HEK293 (cell line): ENCODE measurements at regions not wholly inside any gene's neighbourhood (a gene's known extent, or its start where the extent isn't known, plus 50 kb on each side); places are given as distances from the start of the nearest gene placed in this dataset.

Source experiments
- CTCF ChIA-PET: fragments of 350-600 bp; formaldehyde crosslinking; extraction: SDS; loops from one replicate; lab custom pipeline; 2021; ENCODE audit warnings: antibody characterized with exemption; lab: Yijun Ruan, JAX
- POLR2A ChIA-PET: fragments of 300-600 bp; formaldehyde crosslinking; extraction: SDS; loops from one replicate; lab custom pipeline; 2020; ENCODE audit warnings: antibody characterized with exemption, inconsistent platforms; lab: Yijun Ruan, JAX
- H3K27ac ChIP-seq: fragments of 200-500 bp; sonication (Bioruptor generic); 2 replicates; pipeline ENCODE4 v1.5.1; 2014; ENCODE audit warnings: low read depth, low read length, control low read depth, inconsistent platforms; ENCODE audit errors: extremely low read depth
- H3K36me3 ChIP-seq, 2 experiments: fragments of 200-500 bp in 1 of 2; sonication (Bioruptor generic) in 1 of 2; 1 replicate in 1 of 2; 2 replicates in 1 of 2; pipeline ENCODE4 v1.5.1; 2014 to 2017; ENCODE audit warnings: inconsistent platforms in 2 of 2, low read length in 2 of 2; ENCODE audit not compliant: control insufficient read depth in 2 of 2, insufficient read depth in 1 of 2
- H3K4me1 ChIP-seq: fragments of 200-500 bp; sonication (Bioruptor generic); 2 replicates; pipeline ENCODE4 v1.5.1; 2014; ENCODE audit warnings: mild to moderate bottlenecking, low read length, inconsistent platforms; ENCODE audit not compliant: control insufficient read depth, insufficient read depth
- H3K4me3 ChIP-seq: 2 replicates; pipeline ENCODE4 v1.5.1; 2011; ENCODE audit warnings: low read depth, mild to moderate bottlenecking, control low read depth, low read length, moderate library complexity
- H3K9me3 ChIP-seq: fragments of 200-500 bp; sonication (Bioruptor generic); 2 replicates; pipeline ENCODE4 v1.5.1; 2014; ENCODE audit warnings: low read depth, low read length, inconsistent platforms; ENCODE audit not compliant: control insufficient read depth, insufficient read depth
- ATF2 ChIP-seq: fragments of 450-650 bp; formaldehyde crosslinking; IDR thresholded peaks from 2 replicates; pipeline ENCODE4 v1.5.1; 2016; ENCODE audit warnings: missing biosample characterization, missing genetic modification characterization, low read depth
- HOXC10 ChIP-seq: sonication (generic); formaldehyde crosslinking; IDR thresholded peaks from 2 replicates; pipeline ENCODE4 v1.8.1; 2023; ENCODE audit warnings: mild to moderate bottlenecking, missing genetic modification reagents
- HOXD13 ChIP-seq: sonication (generic); formaldehyde crosslinking; IDR thresholded peaks from 2 replicates; pipeline ENCODE4 v1.8.0; 2022; ENCODE audit warnings: missing genetic modification reagents, borderline replicate concordance
- KLF10 ChIP-seq: fragments of 450-650 bp; IDR thresholded peaks from 2 replicates; pipeline ENCODE4 v1.5.1; 2018; ENCODE audit warnings: missing biosample characterization, mild to moderate bottlenecking, missing genetic modification characterization
- KLF16 ChIP-seq: fragments of 450-650 bp; formaldehyde crosslinking; IDR thresholded peaks from 2 replicates; pipeline ENCODE4 v1.5.1; 2017; ENCODE audit warnings: missing biosample characterization, missing genetic modification characterization
- KLF7 ChIP-seq: fragments of 450-650 bp; formaldehyde crosslinking; IDR thresholded peaks from 2 replicates; pipeline ENCODE4 v1.5.1; 2016; ENCODE audit warnings: missing biosample characterization, missing genetic modification characterization, borderline replicate concordance
- MEIS1 ChIP-seq: sonication (generic); formaldehyde crosslinking; IDR thresholded peaks from 2 replicates; pipeline ENCODE4 v1.8.1; 2022; ENCODE audit warnings: missing genetic modification reagents, mild to moderate bottlenecking, borderline replicate concordance
- PBX3 ChIP-seq: sonication (generic); formaldehyde crosslinking; IDR thresholded peaks from 2 replicates; pipeline ENCODE4 v1.8.1; 2022; ENCODE audit warnings: mild to moderate bottlenecking, moderate library complexity, missing genetic modification reagents
- PRDM6 ChIP-seq: fragments of 450-650 bp; formaldehyde crosslinking; IDR thresholded peaks from 2 replicates; pipeline ENCODE4 v1.5.1; 2017; ENCODE audit warnings: missing biosample characterization, missing genetic modification characterization
- SP2 ChIP-seq: fragments of 450-650 bp; formaldehyde crosslinking; IDR thresholded peaks from 2 replicates; pipeline ENCODE4 v1.5.1; 2016; ENCODE audit warnings: missing biosample characterization, missing genetic modification characterization
- TSHZ1 ChIP-seq: fragments of 450-650 bp; formaldehyde crosslinking; IDR thresholded peaks from 2 replicates; pipeline ENCODE4 v1.5.1; 2016; ENCODE audit warnings: missing biosample characterization, missing genetic modification characterization, borderline replicate concordance
- ZBTB1 ChIP-seq: fragments of 450-650 bp; formaldehyde crosslinking; IDR thresholded peaks from 2 replicates; pipeline ENCODE4 v1.5.1; 2016; ENCODE audit warnings: missing biosample characterization, missing genetic modification characterization
- ZBTB21 ChIP-seq: fragments of 450-650 bp; formaldehyde crosslinking; IDR thresholded peaks from 2 replicates; pipeline ENCODE4 v1.5.1; 2017; ENCODE audit warnings: missing biosample characterization, missing genetic modification characterization
- ZBTB44 ChIP-seq: fragments of 450-650 bp; IDR thresholded peaks from 2 replicates; pipeline ENCODE4 v1.5.1; 2018; ENCODE audit warnings: missing biosample characterization, mild to moderate bottlenecking, missing genetic modification characterization
- ZEB2 ChIP-seq: fragments of 450-650 bp; formaldehyde crosslinking; IDR thresholded peaks from 2 replicates; pipeline ENCODE4 v1.5.1; 2016; ENCODE audit warnings: missing biosample characterization, missing genetic modification characterization
- ZNF132 ChIP-seq: fragments of 450-650 bp; formaldehyde crosslinking; IDR thresholded peaks from 2 replicates; pipeline ENCODE4 v1.5.1; 2017; ENCODE audit warnings: missing biosample characterization, missing genetic modification characterization, borderline replicate concordance
- ZNF157 ChIP-seq: fragments of 450-650 bp; formaldehyde crosslinking; IDR thresholded peaks from 2 replicates; pipeline ENCODE4 v1.5.1; 2016; ENCODE audit warnings: missing biosample characterization, missing genetic modification characterization
- ZNF16 ChIP-seq: fragments of 450-650 bp; formaldehyde crosslinking; IDR thresholded peaks from 2 replicates; pipeline ENCODE4 v1.5.1; 2016; ENCODE audit warnings: low read depth, missing biosample characterization, missing genetic modification characterization
- ZNF214 ChIP-seq: fragments of 450-650 bp; formaldehyde crosslinking; IDR thresholded peaks from 2 replicates; pipeline ENCODE4 v1.5.1; 2017; ENCODE audit warnings: missing biosample characterization, mild to moderate bottlenecking, missing genetic modification characterization, borderline replicate concordance
- ZNF239 ChIP-seq: fragments of 450-650 bp; formaldehyde crosslinking; IDR thresholded peaks from 2 replicates; pipeline ENCODE4 v1.5.1; 2016; ENCODE audit warnings: missing biosample characterization, missing genetic modification characterization
- ZNF530 ChIP-seq: fragments of 450-650 bp; formaldehyde crosslinking; IDR thresholded peaks from 2 replicates; pipeline ENCODE4 v1.5.1; 2016; ENCODE audit warnings: low read depth, missing biosample characterization, missing genetic modification characterization
- ZNF544 ChIP-seq: fragments of 450-650 bp; formaldehyde crosslinking; IDR thresholded peaks from 2 replicates; pipeline ENCODE4 v1.5.0; 2017; ENCODE audit warnings: missing biosample characterization, missing genetic modification characterization
- ZNF571 ChIP-seq: fragments of 450-650 bp; formaldehyde crosslinking; IDR thresholded peaks from 2 replicates; pipeline ENCODE4 v1.5.0; 2017; ENCODE audit warnings: missing biosample characterization, missing genetic modification characterization
- ZNF585B ChIP-seq: fragments of 450-650 bp; formaldehyde crosslinking; IDR thresholded peaks from 2 replicates; pipeline ENCODE4 v1.5.1; 2016; ENCODE audit warnings: missing biosample characterization, missing genetic modification characterization
- ZNF610 ChIP-seq: fragments of 450-650 bp; formaldehyde crosslinking; IDR thresholded peaks from 2 replicates; pipeline ENCODE4 v1.5.1; 2016; ENCODE audit warnings: missing biosample characterization, missing genetic modification characterization, borderline replicate concordance
- ZNF660 ChIP-seq: fragments of 450-650 bp; IDR thresholded peaks from 2 replicates; pipeline ENCODE4 v1.5.1; 2018; ENCODE audit warnings: missing biosample characterization, mild to moderate bottlenecking, missing genetic modification characterization
- ZNF707 ChIP-seq: fragments of 450-650 bp; formaldehyde crosslinking; IDR thresholded peaks from 2 replicates; pipeline ENCODE4 v1.5.1; 2016; ENCODE audit warnings: missing biosample characterization, missing genetic modification characterization
- ZNF792 ChIP-seq: fragments of 450-650 bp; formaldehyde crosslinking; IDR thresholded peaks from 2 replicates; pipeline ENCODE4 v1.5.1; 2016; ENCODE audit warnings: missing biosample characterization, missing genetic modification characterization

GRCh38 chr4:135015771-135016170 is 814.2 kb upstream of the PABPC4L start:
- POLR2A ChIA-PET = no interaction called here
- no peak for TF ChIP-seq TSHZ1 (tag by site-specific recombination)
- TF ChIP-seq ZBTB1 (tag by site-specific recombination) = no peak
- no peak for TF ChIP-seq ZNF544 (tag by site-specific recombination)
- TF ChIP-seq ZBTB21 (tag by site-specific recombination) = no peak
- TF ChIP-seq ZNF792 (tag by site-specific recombination) = no peak
- TF ChIP-seq PRDM6 (tag by site-specific recombination) = no peak
- no peak for TF ChIP-seq ZNF707 (tag by site-specific recombination)
- TF ChIP-seq ZNF132 = no peak
- TF ChIP-seq ZNF585B (tag by site-specific recombination) = no peak
- no peak for TF ChIP-seq ZNF214 (tag by site-specific recombination)
- TF ChIP-seq KLF10 (tag by site-specific recombination) = no peak
- no peak for TF ChIP-seq ZNF157 (tag by site-specific recombination)
- TF ChIP-seq ZNF610 (tag by site-specific recombination) = no peak
- no peak for TF ChIP-seq ZNF239 (tag by site-specific recombination)
- no peak for TF ChIP-seq ZNF660
- TF ChIP-seq MEIS1 (CRISPR knock-in tag) = no peak
- TF ChIP-seq ATF2 (tag by site-specific recombination) = no peak
- no peak for TF ChIP-seq ZEB2
- TF ChIP-seq, all 188 proteins: peak for 0
- Histone ChIP-seq H3K9me3 (no peaks in the 10 kb centered on the region), H3K36me3 (no peaks in the 10 kb centered on the region), H3K27ac (no peak overlapping the region), H3K4me3 (no peak overlapping the region), H3K4me1 (no peaks in the 10 kb centered on the region)
- CTCF ChIA-PET = no interaction called here

GRCh38 chr4:135007400-135007799 is 805.8 kb upstream of the PABPC4L start:
- POLR2A ChIA-PET = no interaction called here
- CTCF ChIA-PET = no interaction called here
- H3K27ac ChIP-seq = no peak overlapping the region
- TF ChIP-seq ZNF571 (no peak), ZNF610 (tag by site-specific recombination) (no peak), PBX3 (no peak), HOXC10 (CRISPR knock-in tag) (no peak), ZBTB44 (tag by site-specific recombination) (no peak), KLF16 (tag by site-specific recombination) (no peak), SP2 (tag by site-specific recombination) (no peak), KLF7 (no peak), ZNF16 (tag by site-specific recombination) (no peak), ZNF530 (no peak), HOXD13 (no peak)

More at GRCh38 chr4:135007400-135007799, 805.8 kb upstream of the PABPC4L start:
- Histone ChIP-seq H3K36me3 (no peaks in the 10 kb centered on the region), H3K4me1 (no peaks in the 10 kb centered on the region), H3K9me3 (no peaks in the 10 kb centered on the region), H3K4me3 (no peak overlapping the region)
